Upper lobe of right lung (tissue), 1 donor: ENCODE measurements at regions not wholly inside any gene's neighbourhood (a gene's known extent, or its start where the extent isn't known, plus 50 kb on each side); places are given as distances from the start of the nearest gene placed in this dataset.
"Not testable (repeated sequence)": the region's sequence is repeated elsewhere in the genome, so short reads cannot be mapped to it uniquely, and the experiment has no call there.

Experiments used
- ATAC-seq: fragments of 200-7000 bp; cut with Tn5 transposase; one replicate; pipeline ENCODE4 v1.9.1; 2020; ENCODE audit warnings: mild to moderate bottlenecking, moderate library complexity
- DNase-seq: peaks from one replicate; pipeline ENCODE4 v3.0.0-alpha.2; 2020
- H3K27ac ChIP-seq: fragments of 200-600 bp; one replicate; pipeline ENCODE4 v1.8.0; 2022
- H3K27me3 ChIP-seq: fragments of 200-600 bp; one replicate; pipeline ENCODE4 v1.8.0; 2022; ENCODE audit warnings: mild to moderate bottlenecking
- H3K36me3 ChIP-seq: fragments of 200-600 bp; one replicate; pipeline ENCODE4 v1.8.0; 2022
- H3K4me1 ChIP-seq: fragments of 200-600 bp; one replicate; pipeline ENCODE4 v1.8.0; 2022
- H3K4me3 ChIP-seq: fragments of 200-600 bp; one replicate; pipeline ENCODE4 v1.8.0; 2022; ENCODE audit warnings: mild to moderate bottlenecking
- H3K9me3 ChIP-seq: fragments of 200-600 bp; one replicate; pipeline ENCODE4 v1.8.0; 2022
- CTCF ChIP-seq: fragments of 200-600 bp; IDR thresholded peaks from one replicate; pipeline ENCODE4 v1.8.0; 2022; ENCODE audit warnings: antibody characterized with exemption
- intact Hi-C: fragments of 100-400 bp; cut with DNase I; formaldehyde crosslinking; loops from one replicate; pipeline ENCODE4 v1.11.0; 2022
- donor health status: DM: no; HTN: yes; CAD: no; lungs with severe emphysema.

- Histone ChIP-seq H3K9me3 (no peaks in the 10 kb centered on the region), H3K4me3 (no peak overlapping the region), H3K27me3 (no peaks in the 10 kb centered on the region), H3K36me3 (no peaks in the 10 kb centered on the region), H3K27ac (no peak overlapping the region), H3K4me1 (no peaks in the 10 kb centered on the region)
- DNase-seq (no peak), ATAC-seq (no peak)
- intact Hi-C loops = no loop called here
- no peak for TF ChIP-seq CTCF
These were observed 57.0 kb upstream of the HCRTR2 start for GRCh38 chr6:55117267-55117666.

GRCh38 chr6:55124241-55124640 lies 50.1 kb upstream of the HCRTR2 start:
- H3K4me3 ChIP-seq, H3K36me3 ChIP-seq, ATAC-seq, DNase-seq, H3K9me3 ChIP-seq, intact Hi-C loops, H3K27ac ChIP-seq, H3K4me1 ChIP-seq, H3K27me3 ChIP-seq: not testable (repeated sequence)
